CD4-positive, alpha-beta T cell treated with Interleukin-2 at 100 ng/mL for 4 hours (primary cell): ENCODE measurements at regions not wholly inside any gene's neighbourhood (a gene's known extent, or its start where the extent isn't known, plus 50 kb on each side); places are given as distances from the start of the nearest gene placed in this dataset.

Experiments
- DNase-seq: peaks from one replicate; pipeline ENCODE4 v3.0.0-alpha.2; 2020; ENCODE audit warnings: low spot score

GRCh38 chr12:123077298-123078119, 73.4 kb downstream of the PITPNM2 start:
- no peak for DNase-seq

DNA sequence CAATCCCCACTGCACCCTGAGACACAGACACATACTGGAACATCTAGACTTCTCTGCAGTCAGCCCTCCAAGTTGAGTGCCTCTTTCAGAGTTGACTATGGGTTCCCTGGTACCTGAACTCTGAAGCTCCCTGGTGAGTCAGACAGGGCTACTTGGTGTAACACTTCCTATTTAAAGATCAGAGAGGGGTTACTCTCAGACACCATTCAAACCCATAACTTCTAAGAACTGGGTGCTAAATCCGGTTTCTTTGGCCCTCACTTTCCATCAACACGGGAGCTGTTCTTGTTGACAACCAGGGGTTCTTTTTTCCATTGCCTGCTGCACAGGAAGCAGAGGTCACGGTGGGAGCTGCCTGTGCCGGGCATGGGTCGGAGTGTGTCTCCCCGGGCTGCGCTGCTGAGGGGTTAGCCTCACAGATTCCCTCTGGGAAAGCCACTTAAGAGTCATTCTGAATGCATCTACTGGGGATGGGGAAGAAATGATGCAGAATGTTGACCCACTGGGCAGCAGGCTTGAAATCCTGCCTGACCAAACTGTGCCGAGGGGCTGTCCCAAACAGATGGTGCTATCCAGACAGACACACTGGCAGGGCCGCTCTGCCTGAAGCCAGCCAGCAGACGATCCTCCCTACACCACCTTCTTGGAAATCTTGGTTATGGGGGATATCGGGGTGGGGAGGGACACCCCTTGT, 74.1 kb downstream of the PITPNM2 start:
- DNase-seq = peak; percentile 74

DNA sequence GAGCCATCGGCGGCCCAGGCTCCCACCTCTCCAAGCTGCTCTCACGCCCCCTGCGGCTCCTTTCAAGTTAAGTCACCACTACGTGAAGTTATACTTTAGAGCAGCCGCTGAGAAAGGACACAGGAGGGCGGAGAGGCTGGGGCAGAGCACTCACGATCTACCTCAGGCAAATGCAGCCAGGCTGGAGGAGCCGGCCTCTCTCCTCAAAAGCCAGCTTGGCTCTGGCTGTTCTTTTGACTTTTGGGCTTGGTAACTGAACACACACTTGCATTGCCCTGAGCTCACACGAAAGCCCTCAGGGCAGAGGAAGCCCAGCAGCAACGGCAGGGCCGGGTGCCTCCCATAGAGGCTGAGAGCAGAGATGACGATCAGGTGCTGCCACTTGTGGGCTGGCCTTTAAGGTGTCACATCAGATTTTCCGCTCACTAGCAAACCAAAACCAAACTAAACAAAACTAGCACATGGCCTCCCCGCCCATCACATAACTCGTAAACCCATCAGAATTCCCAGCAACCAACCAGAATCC, 75.2 kb downstream of the PITPNM2 start:
- DNase-seq = peak; percentile 78

GRCh38 chr12:123075087-123075645, 75.7 kb downstream of the PITPNM2 start:
- no peak for DNase-seq

DNA sequence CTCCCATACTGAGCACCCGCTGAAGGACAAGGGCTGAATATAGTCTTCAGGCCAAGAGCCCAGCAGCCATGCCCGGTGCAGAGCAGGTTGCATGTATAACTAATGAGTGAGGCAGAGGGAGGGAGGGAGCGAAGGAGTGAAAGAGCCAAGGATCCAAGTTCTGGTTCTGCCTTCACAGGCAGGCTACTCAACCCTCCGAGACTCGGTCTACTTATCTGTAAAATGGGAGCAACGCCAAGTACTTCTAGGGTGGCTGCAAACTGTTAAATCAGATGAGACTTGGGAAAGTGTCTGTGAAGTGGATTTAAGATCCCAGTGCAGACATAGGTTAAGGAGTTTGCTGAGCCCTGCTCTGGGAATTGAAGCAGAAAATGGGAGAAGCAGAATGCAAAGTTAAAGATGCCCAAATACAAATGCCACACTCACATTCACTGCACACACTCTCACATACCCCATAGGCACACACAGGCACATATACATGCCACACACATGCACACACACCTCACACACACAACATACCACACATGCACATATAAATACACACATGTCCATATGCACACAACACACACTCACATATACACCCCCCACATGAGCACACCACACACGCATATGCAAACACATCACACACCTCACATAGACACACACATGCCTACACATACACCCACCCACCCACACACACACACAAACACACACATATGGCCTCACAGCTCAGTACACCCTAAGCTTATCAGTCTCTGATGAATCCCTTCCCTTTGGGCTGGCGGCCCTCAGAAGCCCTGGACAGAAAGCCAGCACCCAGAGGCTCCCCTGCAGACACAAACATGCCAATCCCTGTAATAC, 76.7 kb downstream of the PITPNM2 start:
- no peak for DNase-seq

GRCh38 chr12:123073292-123073691, 77.6 kb downstream of the PITPNM2 start:
- DNase-seq = no peak

DNA sequence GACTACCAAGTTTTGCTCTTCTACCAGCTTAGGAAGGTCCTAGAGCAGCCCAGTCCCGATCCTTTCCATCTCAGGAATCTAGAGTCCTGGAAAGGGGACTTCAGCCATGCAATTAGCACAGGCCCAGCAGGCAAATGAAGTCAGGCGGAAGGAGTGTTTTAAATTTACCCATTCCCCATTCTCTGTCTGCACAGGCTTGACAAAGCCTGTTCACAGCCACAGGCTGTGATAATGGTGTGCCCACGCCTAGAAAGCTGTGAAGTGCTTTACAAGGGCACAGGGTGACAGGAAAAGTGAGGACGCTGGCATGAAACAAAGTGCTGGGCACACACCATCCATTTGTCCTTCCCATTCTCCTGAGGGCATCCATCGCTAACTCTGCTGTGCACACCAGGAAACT, 79.0 kb downstream of the PITPNM2 start:
- DNase-seq = no peak

- DNase-seq = no peak
Observed at GRCh38 chr12:123071099-123071800, 79.6 kb downstream of the PITPNM2 start.

- no peak for DNase-seq
Observed at GRCh38 chr12:123070267-123071081, 80.4 kb downstream of the PITPNM2 start.

GRCh38 chr12:123069436-123070266, 81.2 kb downstream of the PITPNM2 start:
- no peak for DNase-seq

- DNase-seq = no peak
Observed at GRCh38 chr12:123067654-123068053, 83.2 kb downstream of the PITPNM2 start.

DNA sequence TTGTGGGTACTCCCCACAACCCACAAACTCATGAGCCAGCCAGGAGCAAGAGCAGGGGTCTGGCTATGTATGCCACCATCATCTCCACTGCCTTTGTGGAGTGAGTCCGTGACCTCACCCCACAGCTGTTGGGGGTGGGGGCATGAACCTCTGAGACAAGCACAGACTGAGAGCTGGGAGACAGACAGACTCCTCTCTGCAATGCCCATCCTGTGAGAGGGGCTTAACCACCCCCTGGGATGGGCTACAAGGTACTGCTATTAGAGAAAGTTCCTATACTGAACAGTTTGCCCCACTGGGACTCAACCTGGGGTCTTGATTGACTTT, 84.5 kb downstream of the PITPNM2 start:
- no peak for DNase-seq

DNA sequence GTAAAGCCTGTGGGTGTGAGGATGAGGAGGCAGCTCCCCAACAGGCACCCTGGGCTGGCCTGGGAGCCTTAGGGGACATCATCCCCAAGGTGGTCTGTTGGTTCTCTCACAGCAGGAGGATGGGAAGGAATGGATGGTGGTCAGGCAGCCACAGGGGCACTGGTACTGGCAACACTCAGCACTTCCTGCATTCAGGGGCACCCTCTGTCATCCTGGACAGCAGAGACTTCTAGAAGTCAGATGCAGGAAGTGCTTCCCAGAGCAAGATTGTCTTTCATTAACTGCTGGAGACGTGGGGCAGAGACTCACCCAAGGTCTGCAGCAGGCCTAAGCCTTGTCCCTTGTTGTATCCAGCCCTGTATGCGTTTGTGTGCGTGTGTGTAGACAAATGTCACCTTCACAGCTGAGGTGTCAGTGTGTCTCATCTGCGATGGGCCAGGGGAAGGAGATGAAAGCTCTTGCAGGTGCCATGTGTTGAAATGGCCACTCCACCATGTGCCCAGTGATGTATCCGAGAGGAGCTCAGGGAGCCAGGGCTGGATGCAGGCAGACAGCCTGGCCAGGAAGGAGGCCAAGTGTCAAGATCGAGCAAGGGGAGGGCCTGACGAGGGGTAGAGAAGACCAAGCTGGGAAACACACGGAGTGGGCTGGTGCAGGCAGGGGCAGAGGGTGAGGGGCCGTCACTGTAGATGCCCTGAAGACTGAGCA, 85.1 kb downstream of the PITPNM2 start:
- DNase-seq = no peak

DNA sequence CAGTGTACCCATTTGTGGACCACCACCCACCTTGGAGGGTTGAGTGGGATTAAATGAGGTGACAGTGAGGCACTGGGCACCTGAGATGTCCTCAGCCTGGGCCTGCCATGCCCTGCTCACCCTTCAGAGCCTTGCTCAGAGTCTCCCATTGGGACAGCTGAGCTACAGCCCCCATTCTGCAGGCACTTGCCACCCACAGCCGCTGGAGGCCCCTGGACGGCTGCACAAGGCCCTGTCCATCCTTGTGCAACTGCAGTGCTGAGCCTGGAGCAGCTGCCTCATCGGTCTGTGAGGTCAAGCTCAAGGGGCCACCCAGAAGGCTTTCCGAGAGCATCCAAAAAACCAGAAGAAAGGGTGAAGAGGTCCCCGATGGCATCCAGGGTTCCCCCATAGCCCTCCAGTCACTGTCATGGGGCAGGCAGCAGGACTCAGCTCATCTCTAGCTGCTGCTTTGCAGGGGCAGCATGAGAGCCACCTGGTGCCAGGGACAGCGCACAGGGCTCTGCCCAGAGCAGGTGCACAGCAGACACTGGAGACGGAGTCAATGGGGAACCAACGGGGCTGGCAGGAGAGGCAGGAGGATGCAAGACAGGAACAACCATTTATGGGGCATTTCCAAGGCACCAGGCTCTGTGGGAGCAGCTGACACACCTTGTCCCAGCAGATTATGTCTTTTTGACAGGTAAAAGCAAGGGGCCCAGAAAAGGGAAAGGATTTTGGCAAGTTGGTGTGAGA, 84.6 kb downstream of the ARL6IP4 start:
- DNase-seq = no peak

DNA sequence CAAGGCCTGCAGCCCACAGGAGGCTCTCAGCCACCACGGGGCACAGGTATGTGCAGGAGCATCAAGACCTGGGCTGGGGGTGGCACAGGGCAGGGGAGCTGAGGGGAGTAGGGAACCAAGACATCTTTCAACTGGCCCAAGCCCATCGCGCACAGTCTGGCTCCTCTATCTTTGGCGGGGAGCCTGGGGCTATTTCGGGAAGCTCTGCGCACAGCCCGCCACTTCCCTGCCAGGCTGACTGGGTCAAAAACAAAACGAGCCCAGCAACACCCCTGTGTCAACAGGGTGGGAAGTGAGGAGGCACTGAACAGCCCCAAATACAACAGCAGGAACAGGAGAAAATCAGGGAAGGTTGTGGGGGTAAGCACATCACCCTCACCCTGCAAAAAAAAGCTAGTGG, 83.9 kb downstream of the ARL6IP4 start:
- DNase-seq = no peak

- DNase-seq = no peak
Observed at GRCh38 chr12:123063535-123063934, 83.1 kb downstream of the ARL6IP4 start.

GRCh38 chr12:123062681-123063486, 82.4 kb downstream of the ARL6IP4 start:
- no peak for DNase-seq
